ENCODE measurements at regions not wholly inside any gene's neighbourhood (a gene's known extent, or its start where the extent isn't known, plus 50 kb on each side); places are given as distances from the start of the nearest gene placed in this dataset.

- POLR2A ChIA-PET, result interaction anchor here (0.6 to 5.4 kb wide), 8 partner anchors 9 to 54 kb away, joined by 3 to 29 read pairs (median 4); no protein-coding TSS in a partner anchor
- SMC1A ChIA-PET (ENCODE audit: uncharacterized antibody, unreplicated experiment), result interaction anchor here (0.6 to 7.5 kb wide), 13 partner anchors 10 to 595 kb away, joined by 3 to 138 read pairs (median 5); no protein-coding TSS in a partner anchor
- H2AFZ ChIP-seq (ENCODE audit: control insufficient read depth, low read depth, low read length), result no peak overlapping the region
These were observed 104.4 kb upstream of the ESR1 start for GRCh38 chr6:151702851-151703658.

More at GRCh38 chr6:151702851-151703658, 104.4 kb upstream of the ESR1 start:
- ATAC-seq, result peak; percentile 85
- no peak overlapping the region for H3K4me3 ChIP-seq
- H3K27ac ChIP-seq (ENCODE audit: control insufficient read depth, insufficient read depth), result no peak overlapping the region
- WGBS (ENCODE audit: insufficient coverage, insufficient replicate concordance, low lambda C conversion rate, missing lambda C conversion rate), result 27% methylated on average over 5 of the region's 5 CpGs
- H3K4me1 ChIP-seq (ENCODE audit: control insufficient read depth, insufficient read depth, low read length), result peaks cover 8% of the 10 kb centered on the region
- no peak overlapping the region for H3K9ac ChIP-seq (ENCODE audit: control insufficient read depth, insufficient read depth, low read length)
- TF ChIP-seq NFYB (IDR thresholded peaks at IDR 0.05; ENCODE audit: insufficient read depth, low read depth, low read length) (peak; percentile 92), ZBED1 (IDR thresholded peaks at IDR 0.05; ENCODE audit: borderline replicate concordance) (no peak), IKZF2 (IDR thresholded peaks at IDR 0.05) (0 out of 4 replicates have a peak, but pooled peaks of 1 of the 2 experiments have one; percentile 19), RUNX3 (IDR thresholded peaks at IDR 0.05; ENCODE audit: low read length) (peak; percentile 30), POLR2AphosphoS5 (IDR thresholded peaks at IDR 0.05; ENCODE audit: low read length) (no peak), PKNOX1 (IDR thresholded peaks at IDR 0.05) (peak; percentile 80), JUNB (IDR thresholded peaks at IDR 0.05) (peak; percentile 42; the same call in 1 of the 2 replicates), IKZF1 (conservative IDR thresholded peaks at IDR 0.05) (peak; percentile 43; the same call in 1 of the 2 replicates), DPF2 (IDR thresholded peaks at IDR 0.05) (peak; percentile 12; the same call in 1 of the 2 replicates), BCL11A (IDR thresholded peaks at IDR 0.05; ENCODE audit: low read depth, low read length) (peak; percentile 46; the same call in 1 of the 2 replicates)
- no peaks in the 10 kb centered on the region; the same call in 2 of the 3 replicates for H3K9me3 ChIP-seq (replicated peaks; ENCODE audit: control insufficient read depth, insufficient read depth, low read length)
- intact Hi-C loops (cut with micrococcal nuclease; ENCODE audit: unreplicated experiment) (loop anchor here (1.0 to 5.0 kb wide), 3 partner anchors 12 to 468 kb away; partner anchors contain the start of gene ZBTB2), in situ Hi-C loops (cut with MboI) (no loop called here)
- ChIA-PET CTCF (interaction anchor here (0.7 to 7.5 kb wide), 8 partner anchors 8 to 633 kb away, joined by 3 to 131 read pairs (median 4); no protein-coding TSS in a partner anchor), RAD21 (ENCODE audit: unreplicated experiment) (interaction anchor here (0.7 to 3.9 kb wide), 14 partner anchors 11 to 598 kb away, joined by 3 to 93 read pairs (median 5); partner anchors contain the start of gene RMND1)
- peak; percentile 84 for FAIRE-seq
- no peaks in the 10 kb centered on the region for H3K79me2 ChIP-seq (ENCODE audit: control insufficient read depth, insufficient read depth, low read length)
- DNase-seq (ENCODE audit: low read depth, low spot score), result no peak
- H3K4me2 ChIP-seq (ENCODE audit: control insufficient read depth, insufficient read depth), result peak overlapping the region; percentile 26
- no peaks in the 10 kb centered on the region for H4K20me1 ChIP-seq (ENCODE audit: control insufficient read depth, insufficient read depth)
- H3K27me3 ChIP-seq (replicated peaks in 1 of 2; ENCODE audit: control insufficient read depth in 2 of 2, insufficient read depth in 2 of 2, low read length in 1 of 2), result no peaks in the 10 kb centered on the region; a peak in 1 of 4 replicates
- H3K36me3 ChIP-seq (ENCODE audit: control insufficient read depth in 2 of 2, insufficient read depth in 2 of 2, low read length in 1 of 2), result no peaks in the 10 kb centered on the region
- no TSS peak for BruUV-seq (replicated peaks)

All from GM12878 (cell line).